Activated naive CD4-positive, alpha-beta T cell treated with anti-CD3 and anti-CD28 coated beads for 36 hours (primary cell): ENCODE measurements at regions not wholly inside any gene's neighbourhood (a gene's known extent, or its start where the extent isn't known, plus 50 kb on each side); places are given as distances from the start of the nearest gene placed in this dataset.
"Not testable (repeated sequence)": the region's sequence is repeated elsewhere in the genome, so short reads cannot be mapped to it uniquely, and the experiment has no call there.

Experiments used
- CTCF ChIA-PET: fragments of 350-600 bp; sonication (Branson Sonifier 250); formaldehyde crosslinking; loops from one replicate; lab custom pipeline; 2021; ENCODE audit warnings: antibody characterized with exemption; lab: Charles Lee
- DNase-seq: peaks from one replicate; pipeline ENCODE4 v3.0.0-alpha.2; 2020
- H3K27ac Mint-ChIP-seq: one replicate; pipeline ENCODE4 v1.8.0; 2021; ENCODE audit warnings: mild to moderate bottlenecking, mixed read lengths
- H3K27me3 Mint-ChIP-seq: one replicate; pipeline ENCODE4 v1.8.0; 2021; ENCODE audit warnings: low read depth, mixed read lengths
- H3K36me3 Mint-ChIP-seq: one replicate; pipeline ENCODE4 v1.8.0; 2021; ENCODE audit warnings: low read depth, mixed read lengths
- H3K4me1 Mint-ChIP-seq: one replicate; pipeline ENCODE4 v1.8.0; 2021; ENCODE audit warnings: low read depth, mixed read lengths
- H3K4me3 Mint-ChIP-seq: one replicate; pipeline ENCODE4 v1.8.0; 2021; ENCODE audit warnings: mild to moderate bottlenecking, moderate library complexity, mixed read lengths
- H3K9me3 Mint-ChIP-seq: one replicate; pipeline ENCODE4 v1.8.0; 2021; ENCODE audit warnings: mixed read lengths
- intact Hi-C: fragments of 100-400 bp; cut with micrococcal nuclease; formaldehyde crosslinking; loops from one replicate; pipeline ENCODE4 v1.15.1; 2023

DNA sequence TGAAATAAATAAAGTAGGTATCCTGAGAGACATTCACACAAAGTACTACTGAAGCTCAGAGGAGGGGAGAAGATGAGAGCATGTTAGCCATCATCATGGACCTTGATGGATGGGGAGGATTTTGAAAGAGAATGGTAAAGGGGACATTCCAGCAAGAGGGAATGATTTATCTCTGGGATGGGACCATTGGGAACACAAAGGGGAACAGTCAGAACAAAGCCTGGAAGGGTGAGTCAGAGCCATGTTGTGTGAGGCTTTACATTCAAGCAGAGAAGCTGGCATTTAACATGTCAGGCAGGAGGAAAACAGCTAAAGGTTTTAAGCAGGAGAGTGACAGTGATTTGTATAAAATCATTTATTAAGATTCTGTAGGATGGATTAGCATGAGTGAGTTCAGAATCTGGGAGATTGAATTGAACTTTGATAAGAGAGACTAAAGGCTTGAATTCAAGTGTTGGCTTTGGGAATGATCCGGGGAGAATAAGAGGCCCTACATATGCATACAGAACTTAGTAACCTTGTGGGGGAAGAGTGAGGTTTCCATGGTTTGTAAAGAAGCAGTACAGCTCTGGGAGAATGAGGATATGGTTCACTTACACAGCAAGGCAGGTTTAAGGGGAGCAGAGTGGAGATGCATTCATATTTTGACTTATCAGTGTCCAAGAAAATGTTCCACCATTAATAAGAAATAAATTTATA, 174.4 kb downstream of the SYT10 start:
- H3K4me3 Mint-ChIP-seq, result no peak overlapping the region
- no peaks in the 10 kb centered on the region for H3K27me3 Mint-ChIP-seq
- no peaks in the 10 kb centered on the region for H3K4me1 Mint-ChIP-seq
- DNase-seq, result no peak
- CTCF ChIA-PET, result no interaction called here
- no peak overlapping the region for H3K27ac Mint-ChIP-seq
- intact Hi-C loops, result no loop called here
- peaks cover 4% of the 10 kb centered on the region for H3K9me3 Mint-ChIP-seq
- no peaks in the 10 kb centered on the region for H3K36me3 Mint-ChIP-seq

GRCh38 chr12:33253178-33253577, 186.4 kb downstream of the SYT10 start:
- DNase-seq, result no peak
- no peaks in the 10 kb centered on the region for H3K4me1 Mint-ChIP-seq
- H3K27ac Mint-ChIP-seq, result no peak overlapping the region
- no peaks in the 10 kb centered on the region for H3K9me3 Mint-ChIP-seq
- H3K36me3 Mint-ChIP-seq, result no peaks in the 10 kb centered on the region
- H3K4me3 Mint-ChIP-seq, result no peak overlapping the region
- intact Hi-C loops, result no loop called here
- CTCF ChIA-PET, result no interaction called here
- H3K27me3 Mint-ChIP-seq, result no peaks in the 10 kb centered on the region

GRCh38 chr12:33251548-33251947, 188.1 kb downstream of the SYT10 start:
- Mint-ChIP-seq H3K4me1 (no peaks in the 10 kb centered on the region), H3K9me3 (no peaks in the 10 kb centered on the region), H3K27ac (no peak overlapping the region), H3K4me3 (no peak overlapping the region), H3K27me3 (no peaks in the 10 kb centered on the region), H3K36me3 (no peaks in the 10 kb centered on the region)
- intact Hi-C loops, result no loop called here
- DNase-seq, result no peak
- CTCF ChIA-PET, result no interaction called here

GRCh38 chr12:33248364-33248763, 191.3 kb downstream of the SYT10 start:
- intact Hi-C loops, result no loop called here
- no peak overlapping the region for H3K27ac Mint-ChIP-seq
- H3K9me3 Mint-ChIP-seq, result no peaks in the 10 kb centered on the region
- no peaks in the 10 kb centered on the region for H3K4me1 Mint-ChIP-seq
- no peaks in the 10 kb centered on the region for H3K36me3 Mint-ChIP-seq
- DNase-seq, result no peak
- no peaks in the 10 kb centered on the region for H3K27me3 Mint-ChIP-seq
- no peak overlapping the region for H3K4me3 Mint-ChIP-seq
- CTCF ChIA-PET, result no interaction called here

DNA sequence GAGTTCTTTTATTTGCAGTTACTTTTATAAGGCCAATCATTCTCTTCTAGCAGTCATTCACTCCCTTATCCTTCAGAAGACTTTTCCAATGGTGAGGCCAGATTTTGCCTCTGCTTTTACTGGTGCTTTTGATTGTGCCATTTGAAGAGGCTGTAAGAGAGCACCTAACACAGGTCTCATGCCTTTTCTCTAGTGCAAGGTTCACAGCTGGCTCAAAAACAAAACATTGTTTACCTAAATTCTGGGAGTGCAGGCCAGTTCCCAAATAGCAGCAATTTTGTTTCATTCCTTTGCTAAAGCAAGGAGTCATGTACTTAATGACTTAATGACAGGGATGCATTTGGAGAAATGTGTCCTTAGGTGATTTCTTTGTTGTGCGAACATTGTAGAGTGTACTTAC, 192.0 kb downstream of the SYT10 start:
- Mint-ChIP-seq H3K36me3 (no peaks in the 10 kb centered on the region), H3K9me3 (no peaks in the 10 kb centered on the region), H3K27ac (no peak overlapping the region), H3K4me3 (no peak overlapping the region), H3K27me3 (no peaks in the 10 kb centered on the region), H3K4me1 (no peaks in the 10 kb centered on the region)
- intact Hi-C loops, result no loop called here
- DNase-seq, result no peak
- CTCF ChIA-PET, result no interaction called here

DNA sequence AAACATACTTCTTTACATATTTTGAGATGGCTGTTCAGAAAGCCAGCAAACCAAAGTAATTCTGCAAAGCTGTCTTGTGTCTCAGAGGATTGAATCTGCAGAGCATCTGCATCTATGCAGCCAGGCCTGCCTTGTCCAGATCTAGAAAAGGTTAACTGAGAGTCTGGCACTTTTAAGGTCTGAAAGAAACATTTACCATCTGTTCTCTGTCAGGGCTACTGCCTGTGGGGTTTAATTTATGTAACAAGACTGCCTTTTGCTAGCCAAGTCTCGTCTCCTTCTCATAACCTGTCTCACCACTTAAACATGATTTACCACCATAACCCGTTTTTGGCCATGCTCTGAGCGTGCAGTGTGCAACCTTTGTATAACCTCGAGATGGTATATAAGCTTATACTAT, 194.2 kb downstream of the SYT10 start:
- H3K36me3 Mint-ChIP-seq, result no peaks in the 10 kb centered on the region
- no peaks in the 10 kb centered on the region for H3K9me3 Mint-ChIP-seq
- CTCF ChIA-PET, result no interaction called here

DNA sequence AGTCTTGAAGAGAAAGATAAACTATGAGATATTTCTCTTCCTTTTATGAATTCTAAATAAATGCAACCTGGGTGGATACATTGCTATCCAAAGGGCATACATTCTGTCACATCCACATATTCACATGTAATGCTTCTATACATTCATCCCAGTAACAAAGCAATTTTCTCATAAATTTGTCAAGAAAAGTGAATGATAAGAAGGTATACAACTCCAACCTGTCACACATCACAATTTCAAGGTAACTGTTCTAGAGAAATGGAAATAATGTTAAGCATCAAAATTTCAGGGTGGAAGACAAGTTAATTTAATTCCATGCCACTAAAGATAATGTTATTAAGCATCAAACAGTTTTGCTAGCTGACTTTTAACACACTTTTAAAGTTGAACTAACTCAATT, 212.9 kb downstream of the SYT10 start:
- H3K4me1 Mint-ChIP-seq, result no peaks in the 10 kb centered on the region
- DNase-seq, result no peak
- peaks cover 3% of the 10 kb centered on the region for H3K9me3 Mint-ChIP-seq
- CTCF ChIA-PET, result no interaction called here
- H3K27me3 Mint-ChIP-seq, result no peaks in the 10 kb centered on the region
- H3K36me3 Mint-ChIP-seq, result no peaks in the 10 kb centered on the region
- no peak overlapping the region for H3K27ac Mint-ChIP-seq
- no peak overlapping the region for H3K4me3 Mint-ChIP-seq
- intact Hi-C loops, result no loop called here

More for the DNA sequence above, 194.2 kb downstream of the SYT10 start:
- Mint-ChIP-seq H3K4me1 (no peaks in the 10 kb centered on the region), H3K27me3 (no peaks in the 10 kb centered on the region), H3K4me3 (no peak overlapping the region), H3K27ac (no peak overlapping the region)
- intact Hi-C loops, result no loop called here
- no peak for DNase-seq

GRCh38 chr12:33223956-33224355, 215.7 kb downstream of the SYT10 start:
- no peak for DNase-seq
- Mint-ChIP-seq H3K27me3 (no peaks in the 10 kb centered on the region), H3K27ac (no peak overlapping the region), H3K36me3 (no peaks in the 10 kb centered on the region), H3K4me3 (no peak overlapping the region), H3K4me1 (no peaks in the 10 kb centered on the region), H3K9me3 (peaks cover 1% of the 10 kb centered on the region)
- intact Hi-C loops, result no loop called here
- CTCF ChIA-PET, result no interaction called here

DNA sequence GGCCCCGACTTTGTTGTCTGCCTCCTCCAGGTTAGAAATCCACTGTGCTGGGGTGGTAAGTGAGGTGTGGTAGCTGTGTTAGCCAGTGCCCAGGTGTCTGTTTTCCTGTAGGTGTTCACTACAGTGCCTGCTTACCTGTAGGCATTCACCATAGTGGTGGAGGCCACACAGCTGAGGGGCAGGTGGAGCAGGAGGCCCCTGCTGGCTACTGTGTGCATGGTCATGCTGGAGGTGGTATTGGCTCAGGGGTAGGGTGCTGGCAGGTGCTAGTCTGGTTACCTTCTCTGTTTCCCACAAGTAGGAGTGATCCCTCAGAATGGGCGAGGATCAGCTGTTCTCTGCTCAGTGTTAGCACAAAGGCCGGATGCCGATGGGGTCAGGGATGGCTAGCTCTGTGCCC, 217.3 kb downstream of the SYT10 start:
- H3K9me3 Mint-ChIP-seq, result peaks cover 7% of the 10 kb centered on the region
- intact Hi-C loops, result no loop called here
- no peak for DNase-seq
- H3K4me1 Mint-ChIP-seq, result no peaks in the 10 kb centered on the region
- H3K36me3 Mint-ChIP-seq, result no peaks in the 10 kb centered on the region
- H3K27ac Mint-ChIP-seq, result no peak overlapping the region
- CTCF ChIA-PET, result no interaction called here
- H3K27me3 Mint-ChIP-seq, result no peaks in the 10 kb centered on the region
- no peak overlapping the region for H3K4me3 Mint-ChIP-seq

- H3K27ac Mint-ChIP-seq, result no peak overlapping the region
- no peak for DNase-seq
- no peaks in the 10 kb centered on the region for H3K4me1 Mint-ChIP-seq
- H3K9me3 Mint-ChIP-seq, result peaks cover 2% of the 10 kb centered on the region
- no peak overlapping the region for H3K4me3 Mint-ChIP-seq
- CTCF ChIA-PET, result no interaction called here
- H3K27me3 Mint-ChIP-seq, result no peaks in the 10 kb centered on the region
- intact Hi-C loops, result no loop called here
- H3K36me3 Mint-ChIP-seq, result peaks cover under 1% of the 10 kb centered on the region
Measured at GRCh38 chr12:33205981-33206380, 233.6 kb downstream of the SYT10 start.

DNA sequence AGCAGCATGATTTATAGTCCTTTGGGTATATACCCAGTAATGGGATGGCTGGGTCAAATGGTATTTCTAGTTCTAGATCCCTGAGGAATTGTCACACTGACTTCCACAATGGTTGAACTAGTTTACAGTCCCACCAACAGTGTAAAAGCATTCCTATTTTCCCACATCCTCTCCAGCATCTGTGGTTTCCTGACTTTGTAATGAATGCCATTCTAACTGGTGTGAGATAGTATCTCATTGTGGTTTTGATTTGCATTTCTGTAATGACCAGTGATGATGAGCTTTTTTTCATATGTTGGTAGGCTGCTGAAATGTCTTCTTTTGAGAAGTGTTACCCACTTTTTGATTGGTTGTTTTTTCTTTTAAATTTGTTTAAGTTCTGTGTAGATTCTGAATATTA, 245.2 kb downstream of the SYT10 start:
- intact Hi-C loops, DNase-seq, H3K4me1 Mint-ChIP-seq, CTCF ChIA-PET, H3K27ac Mint-ChIP-seq, H3K36me3 Mint-ChIP-seq, H3K27me3 Mint-ChIP-seq, H3K4me3 Mint-ChIP-seq: not testable (repeated sequence)
- peaks cover 25% of the 10 kb centered on the region for H3K9me3 Mint-ChIP-seq

GRCh38 chr12:33192226-33192625, 247.4 kb downstream of the SYT10 start:
- no peak for DNase-seq
- CTCF ChIA-PET, result interaction anchor here (0.6 kb wide), 1 partner anchor 1606 kb away, joined by 4 read pairs; no protein-coding TSS in a partner anchor
- Mint-ChIP-seq H3K4me3 (no peak overlapping the region), H3K4me1 (no peaks in the 10 kb centered on the region), H3K9me3 (peaks cover 24% of the 10 kb centered on the region), H3K36me3 (no peaks in the 10 kb centered on the region), H3K27ac (no peak overlapping the region), H3K27me3 (no peaks in the 10 kb centered on the region)
- intact Hi-C loops, result no loop called here

GRCh38 chr12:33187409-33187808, 252.2 kb downstream of the SYT10 start:
- H3K36me3 Mint-ChIP-seq, result no peaks in the 10 kb centered on the region
- H3K27ac Mint-ChIP-seq, result no peak overlapping the region
- intact Hi-C loops, result no loop called here
- DNase-seq, result no peak
- CTCF ChIA-PET, result no interaction called here
- no peaks in the 10 kb centered on the region for H3K27me3 Mint-ChIP-seq
- H3K9me3 Mint-ChIP-seq, result peaks cover 6% of the 10 kb centered on the region
- no peak overlapping the region for H3K4me3 Mint-ChIP-seq
- no peaks in the 10 kb centered on the region for H3K4me1 Mint-ChIP-seq
